Neuronal stem cell (in vitro differentiated cells): ENCODE measurements at regions not wholly inside any gene's neighbourhood (a gene's known extent, or its start where the extent isn't known, plus 50 kb on each side); places are given as distances from the start of the nearest gene placed in this dataset.
A peak's percentile ranks its signal among the peaks of the same experiment; 100 is the strongest.

ENCODE experiments used
- DNase-seq: peaks from one replicate; pipeline ENCODE4 v3.0.0-alpha.2; 2013; ENCODE audit warnings: low spot score
- H2AFZ ChIP-seq: one replicate; pipeline ENCODE4 v1.6.1; 2013; ENCODE audit warnings: mild to moderate bottlenecking, low read length, inconsistent platforms
- H2AK5ac ChIP-seq: 2 replicates; pipeline ENCODE4 v1.6.1; 2013; ENCODE audit warnings: low read depth, mild to moderate bottlenecking, inconsistent platforms, low read length, moderate library complexity, mixed read lengths
- H2BK120ac ChIP-seq: 2 replicates; pipeline ENCODE4 v1.6.1; 2013; ENCODE audit warnings: low read depth, mild to moderate bottlenecking, inconsistent platforms, low read length, moderate library complexity, mixed read lengths
- H2BK12ac ChIP-seq: one replicate; pipeline ENCODE4 v1.6.1; 2013; ENCODE audit warnings: low read length, inconsistent platforms
- H2BK15ac ChIP-seq: 2 replicates; pipeline ENCODE4 v1.6.1; 2013; ENCODE audit warnings: mild to moderate bottlenecking, low read length, inconsistent platforms, mixed read lengths
- H2BK5ac ChIP-seq: one replicate; pipeline ENCODE4 v1.6.1; 2013; ENCODE audit warnings: inconsistent platforms, mild to moderate bottlenecking, low read length, moderate library complexity
- H3K14ac ChIP-seq: one replicate; pipeline ENCODE4 v1.6.1; 2013; ENCODE audit warnings: low read length, inconsistent platforms
- H3K18ac ChIP-seq: 2 replicates; pipeline ENCODE4 v1.6.1; 2013; ENCODE audit warnings: low read length, inconsistent platforms
- H3K23ac ChIP-seq: 2 replicates; pipeline ENCODE4 v1.6.1; 2013; ENCODE audit warnings: low read depth, mild to moderate bottlenecking, mixed read lengths, low read length, inconsistent platforms; ENCODE audit not compliant: poor library complexity
- H3K27ac ChIP-seq: replicated peaks from 3 replicates; pipeline ENCODE4 v1.5.1; 2013; ENCODE audit warnings: low read length, inconsistent platforms
- H3K27me3 ChIP-seq, 3 experiments: 2 replicates each; pipeline ENCODE4 v1.6.1; 2013; ENCODE audit warnings: low read length in 3 of 3, mild to moderate bottlenecking in 2 of 3, inconsistent platforms in 1 of 3, low read depth in 1 of 3, mixed read lengths in 1 of 3, moderate library complexity in 1 of 3; ENCODE audit not compliant: control insufficient read depth in 3 of 3, insufficient read depth in 3 of 3
- H3K36me3 ChIP-seq, 2 donors: replicated peaks in 1 of 2; 2 replicates each; pipeline ENCODE4 v1.6.1; 2013; ENCODE audit warnings: low read length in 2 of 2; ENCODE audit not compliant: control insufficient read depth in 2 of 2, insufficient read depth in 2 of 2
- H3K4ac ChIP-seq: 2 replicates; pipeline ENCODE4 v1.6.1; 2013; ENCODE audit warnings: inconsistent platforms, mild to moderate bottlenecking, low read length, moderate library complexity
- H3K4me1 ChIP-seq, 2 donors: 1 replicate in 1 of 2; 2 replicates in 1 of 2; pipeline ENCODE4 v1.6.1; 2013; ENCODE audit warnings: low read length in 2 of 2, low read depth in 1 of 2; ENCODE audit not compliant: control insufficient read depth in 2 of 2, insufficient read depth in 1 of 2
- H3K4me2 ChIP-seq: one replicate; pipeline ENCODE4 v1.6.1; 2013; ENCODE audit warnings: mild to moderate bottlenecking, low read length, inconsistent platforms; ENCODE audit not compliant: insufficient read depth, poor library complexity, severe bottlenecking
- H3K4me3 ChIP-seq, 2 donors: 2 replicates each; pipeline ENCODE4 v1.5.1; 2013; ENCODE audit warnings: low read length in 2 of 2, mild to moderate bottlenecking in 2 of 2, inconsistent platforms in 1 of 2, moderate library complexity in 1 of 2
- H3K79me1 ChIP-seq: one replicate; pipeline ENCODE4 v1.6.1; 2013; ENCODE audit warnings: low read depth, mild to moderate bottlenecking, inconsistent platforms, low read length, moderate library complexity
- H3K9ac ChIP-seq: one replicate; pipeline ENCODE4 v1.6.1; 2013; ENCODE audit warnings: mild to moderate bottlenecking, low read depth, low read length, inconsistent platforms; ENCODE audit not compliant: poor library complexity
- H3K9me3 ChIP-seq, 2 donors: replicated peaks in 1 of 2; 2 replicates each; pipeline versions ENCODE3 to v1.6.1; 2013; ENCODE audit warnings: low read length in 2 of 2, mild to moderate bottlenecking in 2 of 2, inconsistent platforms in 1 of 2, low read depth in 1 of 2, mixed read lengths in 1 of 2, moderate library complexity in 1 of 2; ENCODE audit not compliant: control insufficient read depth in 2 of 2, insufficient read depth in 1 of 2
- H4K8ac ChIP-seq: one replicate; pipeline ENCODE4 v1.6.1; 2013; ENCODE audit warnings: low read depth, mild to moderate bottlenecking, inconsistent platforms, low read length, moderate library complexity
- H4K91ac ChIP-seq: one replicate; pipeline ENCODE4 v1.6.1; 2013; ENCODE audit warnings: low read length, low read depth, mild to moderate bottlenecking, inconsistent platforms; ENCODE audit not compliant: poor library complexity
- WGBS, 2 donors: extraction: QIAGEN DNeasy Blood & Tissue Kit; methylation state at CpG; one replicate each; pipeline ENCODE4 v1.1.7; 2013; ENCODE audit warnings: missing lambda C conversion rate in 2 of 2, mixed read lengths in 1 of 2; ENCODE audit not compliant: insufficient read length in 2 of 2, insufficient replicate concordance in 1 of 2; ENCODE audit errors: extremely low coverage in 2 of 2; 5-methylcytosine and 5-hydroxymethylcytosine counted together

DNA sequence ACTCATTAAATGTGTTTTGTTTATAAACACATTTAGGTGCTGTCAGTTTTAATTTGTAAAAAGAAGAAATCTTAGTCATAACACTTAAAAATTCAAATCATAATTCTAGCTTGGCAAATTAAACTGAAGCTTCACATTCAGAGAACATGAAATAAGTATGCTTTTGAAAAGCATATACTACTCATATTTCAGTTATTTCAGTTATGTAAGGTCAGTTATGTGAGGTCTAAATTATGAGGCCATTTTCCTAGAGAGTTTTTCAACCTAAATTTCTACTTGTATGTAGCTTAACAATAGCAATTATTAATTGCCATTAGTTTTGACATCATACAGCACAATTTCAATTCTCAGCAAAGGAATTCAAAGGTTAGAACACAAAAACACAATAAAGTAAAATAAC lies 465.0 kb downstream of the PLOD2 start:
- no peaks in the 10 kb centered on the region for H3K9me3 ChIP-seq
- no peak overlapping the region for H3K9ac ChIP-seq
- no peak overlapping the region for H4K91ac ChIP-seq
- H3K4me3 ChIP-seq, result no peak overlapping the region
- H3K14ac ChIP-seq, result no peak overlapping the region
- H2BK120ac ChIP-seq, result no peak overlapping the region
- DNase-seq, result no peak
- H2BK5ac ChIP-seq, result no peak overlapping the region
- H3K27me3 ChIP-seq, result no peaks in the 10 kb centered on the region
- H2AFZ ChIP-seq, result no peak overlapping the region
- H2AK5ac ChIP-seq, result no peak overlapping the region
- H3K23ac ChIP-seq, result no peak overlapping the region
- no peak overlapping the region for H4K8ac ChIP-seq
- H3K4ac ChIP-seq, result no peak overlapping the region
- H3K4me2 ChIP-seq, result no peak overlapping the region
- no peak overlapping the region for H3K27ac ChIP-seq
- H3K18ac ChIP-seq, result no peak overlapping the region
- H2BK12ac ChIP-seq, result no peak overlapping the region
- no peaks in the 10 kb centered on the region for H3K36me3 ChIP-seq
- H2BK15ac ChIP-seq, result no peak overlapping the region
- no peaks in the 10 kb centered on the region for H3K79me1 ChIP-seq
- peaks cover 0 to 2% of the 10 kb centered on the region in 2 donors for H3K4me1 ChIP-seq

DNA sequence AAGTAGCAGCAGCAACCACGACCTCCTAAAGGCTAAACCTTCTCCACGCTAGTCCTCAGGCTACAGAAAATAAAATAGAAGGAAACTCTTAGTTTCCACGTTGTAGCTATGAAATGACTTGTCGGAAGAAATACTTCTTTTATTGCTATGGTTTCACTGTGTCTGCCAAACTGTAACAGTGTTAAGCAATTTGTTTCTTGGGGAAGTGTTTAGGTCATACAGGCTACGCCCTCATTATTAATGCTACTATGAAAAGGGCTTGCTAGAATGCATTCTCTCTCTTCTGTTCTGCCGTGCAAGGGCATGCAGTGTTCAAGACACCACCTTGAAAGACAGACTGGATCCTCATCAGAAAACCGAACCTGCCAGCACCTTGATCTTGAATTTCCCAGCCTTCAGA lies 462.7 kb downstream of the PLOD2 start:
- Histone ChIP-seq H3K18ac (no peak overlapping the region), H3K4me1 (peaks cover 0 to 2% of the 10 kb centered on the region in 2 donors), H3K9ac (no peak overlapping the region), H3K23ac (no peak overlapping the region), H3K4me3 (no peak overlapping the region), H2BK120ac (no peak overlapping the region), H2AFZ (peak overlapping the region; percentile 33), H2BK12ac (no peak overlapping the region), H2BK5ac (no peak overlapping the region), H2AK5ac (no peak overlapping the region), H3K79me1 (no peaks in the 10 kb centered on the region), H3K36me3 (no peaks in the 10 kb centered on the region), H3K27ac (no peak overlapping the region), H3K9me3 (peaks cover 0 to 2% of the 10 kb centered on the region in 2 donors), H3K27me3 (no peaks in the 10 kb centered on the region), H2BK15ac (no peak overlapping the region), H4K8ac (no peak overlapping the region), H4K91ac (no peak overlapping the region), H3K4me2 (no peak overlapping the region), H3K14ac (no peak overlapping the region), H3K4ac (no peak overlapping the region)
- no CpG with 5 or more reads among the region's 7 CpGs for WGBS, 2 donors
- no peak for DNase-seq

DNA sequence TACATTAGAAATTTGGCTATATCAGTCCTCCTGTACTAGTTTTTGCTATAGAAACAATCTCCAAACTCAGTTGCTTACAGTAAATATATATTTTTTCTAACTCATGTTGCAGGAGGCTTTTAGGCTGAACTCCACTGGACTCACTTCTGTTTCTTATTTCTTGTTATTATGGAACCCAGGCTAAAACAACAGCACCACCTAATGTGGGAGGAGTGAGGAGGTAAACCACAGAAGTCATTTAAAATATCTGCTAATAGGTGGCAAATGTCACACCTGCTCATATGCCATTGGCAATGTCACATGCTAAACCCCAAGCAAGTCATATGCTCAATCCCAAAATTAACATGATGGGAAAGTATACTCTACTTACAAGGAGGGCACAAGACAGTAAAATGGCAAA lies 462.2 kb downstream of the PLOD2 start:
- no peak overlapping the region for H4K8ac ChIP-seq
- H2AFZ ChIP-seq, result no peak overlapping the region
- H2BK15ac ChIP-seq, result no peak overlapping the region
- H3K79me1 ChIP-seq, result no peaks in the 10 kb centered on the region
- no peak overlapping the region for H2BK5ac ChIP-seq
- peaks cover 0 to 2% of the 10 kb centered on the region in 2 donors for H3K9me3 ChIP-seq
- H2AK5ac ChIP-seq, result no peak overlapping the region
- no peak overlapping the region for H2BK12ac ChIP-seq
- no peak for DNase-seq
- H3K23ac ChIP-seq, result no peak overlapping the region
- H4K91ac ChIP-seq, result no peak overlapping the region
- H3K36me3 ChIP-seq, result no peaks in the 10 kb centered on the region
- no peak overlapping the region for H3K9ac ChIP-seq
- peaks cover 0 to 2% of the 10 kb centered on the region in 2 donors for H3K4me1 ChIP-seq
- no peak overlapping the region for H3K14ac ChIP-seq
- no peaks in the 10 kb centered on the region for H3K27me3 ChIP-seq
- no peak overlapping the region for H2BK120ac ChIP-seq
- H3K18ac ChIP-seq, result no peak overlapping the region
- no peak overlapping the region for H3K27ac ChIP-seq
- no peak overlapping the region for H3K4ac ChIP-seq
- no peak overlapping the region for H3K4me2 ChIP-seq
- H3K4me3 ChIP-seq, result no peak overlapping the region

DNA sequence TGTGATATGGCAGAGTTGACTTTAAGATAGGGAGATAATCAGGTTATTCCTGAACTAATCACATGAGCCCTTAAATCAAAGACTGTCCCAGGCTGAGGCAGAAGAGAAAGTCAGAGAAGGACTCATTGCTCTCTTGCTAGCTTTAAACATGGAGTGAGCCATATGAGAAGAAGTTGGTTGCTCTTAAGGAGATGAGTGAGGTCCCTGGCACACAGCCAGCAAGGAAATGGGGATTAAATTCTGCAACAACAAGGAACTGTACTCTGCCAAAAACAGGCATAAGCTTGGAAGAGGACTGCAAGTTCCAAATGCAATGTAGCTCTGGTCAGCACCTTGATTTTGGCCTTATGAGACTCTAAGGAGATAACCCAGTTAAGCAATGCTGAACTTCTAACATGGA lies 457.0 kb downstream of the PLOD2 start:
- no peak overlapping the region for H2BK15ac ChIP-seq
- H3K4me2 ChIP-seq, result no peak overlapping the region
- H2AK5ac ChIP-seq, result no peak overlapping the region
- no peak overlapping the region for H2BK12ac ChIP-seq
- no peak for DNase-seq
- no peak overlapping the region for H3K14ac ChIP-seq
- no peak overlapping the region for H4K8ac ChIP-seq
- H2AFZ ChIP-seq, result no peak overlapping the region
- H3K4me1 ChIP-seq, result peaks cover 0 to 2% of the 10 kb centered on the region in 2 donors
- no peak overlapping the region for H4K91ac ChIP-seq
- H3K4ac ChIP-seq, result no peak overlapping the region
- no peak overlapping the region for H3K9ac ChIP-seq
- no peak overlapping the region for H2BK5ac ChIP-seq
- H3K36me3 ChIP-seq, result no peaks in the 10 kb centered on the region
- H3K79me1 ChIP-seq, result no peaks in the 10 kb centered on the region
- H3K9me3 ChIP-seq, result peaks cover 0 to 2% of the 10 kb centered on the region in 2 donors
- no peak overlapping the region for H2BK120ac ChIP-seq
- no peak overlapping the region for H3K23ac ChIP-seq
- no peaks in the 10 kb centered on the region for H3K27me3 ChIP-seq
- no peak overlapping the region for H3K4me3 ChIP-seq
- no peak overlapping the region for H3K18ac ChIP-seq
- no peak overlapping the region for H3K27ac ChIP-seq
